ENCODE measurements at regions not wholly inside any gene's neighbourhood (a gene's known extent, or its start where the extent isn't known, plus 50 kb on each side); places are given as distances from the start of the nearest gene placed in this dataset.

DNA sequence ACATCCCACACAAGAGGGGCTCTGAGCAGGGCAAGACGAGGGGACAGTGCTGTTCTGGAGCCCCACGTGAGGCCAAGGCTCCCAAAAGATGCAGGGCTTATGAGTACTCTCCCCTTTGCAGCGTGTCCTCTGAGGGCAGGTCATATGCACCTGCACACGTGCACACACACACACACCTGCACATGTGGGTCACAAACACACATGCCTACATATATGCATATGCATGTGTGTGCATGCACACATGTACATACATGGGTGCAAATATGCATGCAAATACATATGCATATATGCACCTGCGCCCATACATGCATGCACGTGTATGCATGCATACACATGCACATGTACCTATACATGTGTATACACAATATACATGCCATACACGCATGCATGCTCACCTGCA is 197.9 kb downstream of the NPHP4 start:
- TF ChIP-seq, protein P1, sequence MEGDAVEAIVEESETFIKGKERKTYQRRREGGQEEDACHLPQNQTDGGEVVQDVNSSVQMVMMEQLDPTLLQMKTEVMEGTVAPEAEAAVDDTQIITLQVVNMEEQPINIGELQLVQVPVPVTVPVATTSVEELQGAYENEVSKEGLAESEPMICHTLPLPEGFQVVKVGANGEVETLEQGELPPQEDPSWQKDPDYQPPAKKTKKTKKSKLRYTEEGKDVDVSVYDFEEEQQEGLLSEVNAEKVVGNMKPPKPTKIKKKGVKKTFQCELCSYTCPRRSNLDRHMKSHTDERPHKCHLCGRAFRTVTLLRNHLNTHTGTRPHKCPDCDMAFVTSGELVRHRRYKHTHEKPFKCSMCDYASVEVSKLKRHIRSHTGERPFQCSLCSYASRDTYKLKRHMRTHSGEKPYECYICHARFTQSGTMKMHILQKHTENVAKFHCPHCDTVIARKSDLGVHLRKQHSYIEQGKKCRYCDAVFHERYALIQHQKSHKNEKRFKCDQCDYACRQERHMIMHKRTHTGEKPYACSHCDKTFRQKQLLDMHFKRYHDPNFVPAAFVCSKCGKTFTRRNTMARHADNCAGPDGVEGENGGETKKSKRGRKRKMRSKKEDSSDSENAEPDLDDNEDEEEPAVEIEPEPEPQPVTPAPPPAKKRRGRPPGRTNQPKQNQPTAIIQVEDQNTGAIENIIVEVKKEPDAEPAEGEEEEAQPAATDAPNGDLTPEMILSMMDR (IDR thresholded peaks at IDR 0.05): no peak
- DNase-seq (no peak), ATAC-seq (ENCODE audit: low read depth) (no peak)
- POLR2A ChIA-PET: no interaction called here
- H3K27ac Mint-ChIP-seq: no peak overlapping the region
- H3K4me3 Mint-ChIP-seq: no peak overlapping the region
- H3K27me3 Mint-ChIP-seq: peaks cover 3% of the 10 kb centered on the region
- H3K9me3 Mint-ChIP-seq: no peaks in the 10 kb centered on the region
- CTCF ChIA-PET: no interaction called here
- no peaks in the 10 kb centered on the region for H3K36me3 Mint-ChIP-seq (ENCODE audit: low read depth)
- intact Hi-C loops (cut with micrococcal nuclease): no loop called here
- H3K4me1 Mint-ChIP-seq: no peaks in the 10 kb centered on the region

DNA sequence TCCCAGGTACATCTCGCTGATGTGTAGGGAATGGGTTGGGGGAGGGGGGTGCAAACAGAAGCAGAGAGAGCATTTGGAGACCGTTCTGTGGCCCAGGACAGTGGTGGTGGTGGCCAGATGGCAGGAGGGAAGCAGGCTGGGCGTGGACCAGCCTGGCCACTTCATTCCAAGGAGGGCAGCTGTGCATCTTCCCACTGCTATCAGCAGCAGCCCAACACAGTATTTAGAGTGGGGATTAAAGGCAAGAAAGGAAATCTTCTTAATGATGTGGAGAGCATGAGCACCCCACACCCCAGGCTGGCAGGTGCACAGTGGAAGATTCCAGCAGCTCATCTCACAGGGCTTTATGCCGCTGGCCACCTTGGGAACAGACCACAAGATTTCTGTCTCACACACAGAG is 198.7 kb downstream of the NPHP4 start:
- DNase-seq: no peak
- POLR2A ChIA-PET: no interaction called here
- CTCF ChIA-PET: no interaction called here
- Mint-ChIP-seq H3K9me3 (no peaks in the 10 kb centered on the region), H3K27me3 (peaks cover 3% of the 10 kb centered on the region), H3K4me1 (no peaks in the 10 kb centered on the region), H3K4me3 (no peak overlapping the region), H3K27ac (no peak overlapping the region), H3K36me3 (ENCODE audit: low read depth) (no peaks in the 10 kb centered on the region)
- TF ChIP-seq, protein P1 (IDR thresholded peaks at IDR 0.05): no peak
- ATAC-seq (ENCODE audit: low read depth): no peak
- intact Hi-C loops (cut with micrococcal nuclease): no loop called here

DNA sequence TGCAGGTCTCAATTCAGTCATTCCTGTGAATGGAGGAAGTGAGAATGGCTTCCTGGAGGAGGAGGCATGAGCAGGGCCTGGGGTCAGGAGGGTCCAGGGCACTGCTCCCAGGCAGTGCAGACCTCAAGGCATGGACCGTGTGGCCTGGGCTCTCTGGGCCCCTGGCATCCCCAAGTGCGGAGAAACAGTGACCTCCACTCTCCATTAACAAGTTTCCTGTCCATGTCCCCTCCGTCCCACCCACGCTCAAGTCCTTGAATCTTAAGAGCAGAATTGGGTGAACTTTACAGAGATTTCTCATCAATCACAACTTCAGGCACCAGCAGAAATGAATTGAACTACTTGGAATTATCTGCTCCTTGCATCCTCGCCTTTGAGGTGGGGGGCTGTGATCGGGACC is 211.1 kb downstream of the NPHP4 start:
- no peaks in the 10 kb centered on the region for H3K27me3 Mint-ChIP-seq
- H3K4me1 Mint-ChIP-seq: no peaks in the 10 kb centered on the region
- no peak overlapping the region for H3K4me3 Mint-ChIP-seq
- ChIA-PET CTCF (no interaction called here), POLR2A (no interaction called here)
- no peak overlapping the region for H3K27ac Mint-ChIP-seq
- ATAC-seq (ENCODE audit: low read depth) (no peak), DNase-seq (no peak)
- peaks cover 3% of the 10 kb centered on the region for H3K9me3 Mint-ChIP-seq
- TF ChIP-seq, protein P1 (IDR thresholded peaks at IDR 0.05): no peak
- no peaks in the 10 kb centered on the region for H3K36me3 Mint-ChIP-seq (ENCODE audit: low read depth)
- intact Hi-C loops (cut with micrococcal nuclease): no loop called here

DNA sequence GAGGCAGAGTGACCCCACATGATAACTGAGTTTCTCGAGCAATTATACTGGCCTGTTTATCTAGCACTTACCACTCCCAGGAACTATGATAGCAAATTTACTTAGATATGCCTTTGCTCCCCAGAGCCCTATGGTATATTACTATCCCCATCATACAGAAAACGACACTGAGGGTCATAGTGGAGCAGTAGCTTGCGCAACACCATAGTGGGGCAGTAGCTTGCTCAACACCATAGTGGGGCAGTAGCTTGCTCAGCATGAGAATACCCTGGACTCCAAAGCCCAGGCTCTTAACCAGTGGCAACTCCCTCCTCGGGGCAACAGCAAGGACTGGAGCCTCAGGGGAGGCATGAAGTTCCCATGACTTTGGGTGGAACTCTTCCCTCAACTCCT is 211.9 kb downstream of the NPHP4 start:
- ATAC-seq (ENCODE audit: low read depth): no peak
- ChIA-PET POLR2A (no interaction called here), CTCF (no interaction called here)
- no peak overlapping the region for H3K4me3 Mint-ChIP-seq
- no peak for DNase-seq
- TF ChIP-seq, protein P1 (IDR thresholded peaks at IDR 0.05): no peak
- H3K9me3 Mint-ChIP-seq: peaks cover 3% of the 10 kb centered on the region
- H3K27me3 Mint-ChIP-seq: no peaks in the 10 kb centered on the region
- no peaks in the 10 kb centered on the region for H3K4me1 Mint-ChIP-seq
- no peaks in the 10 kb centered on the region for H3K36me3 Mint-ChIP-seq (ENCODE audit: low read depth)
- intact Hi-C loops (cut with micrococcal nuclease): no loop called here
- H3K27ac Mint-ChIP-seq: no peak overlapping the region

DNA sequence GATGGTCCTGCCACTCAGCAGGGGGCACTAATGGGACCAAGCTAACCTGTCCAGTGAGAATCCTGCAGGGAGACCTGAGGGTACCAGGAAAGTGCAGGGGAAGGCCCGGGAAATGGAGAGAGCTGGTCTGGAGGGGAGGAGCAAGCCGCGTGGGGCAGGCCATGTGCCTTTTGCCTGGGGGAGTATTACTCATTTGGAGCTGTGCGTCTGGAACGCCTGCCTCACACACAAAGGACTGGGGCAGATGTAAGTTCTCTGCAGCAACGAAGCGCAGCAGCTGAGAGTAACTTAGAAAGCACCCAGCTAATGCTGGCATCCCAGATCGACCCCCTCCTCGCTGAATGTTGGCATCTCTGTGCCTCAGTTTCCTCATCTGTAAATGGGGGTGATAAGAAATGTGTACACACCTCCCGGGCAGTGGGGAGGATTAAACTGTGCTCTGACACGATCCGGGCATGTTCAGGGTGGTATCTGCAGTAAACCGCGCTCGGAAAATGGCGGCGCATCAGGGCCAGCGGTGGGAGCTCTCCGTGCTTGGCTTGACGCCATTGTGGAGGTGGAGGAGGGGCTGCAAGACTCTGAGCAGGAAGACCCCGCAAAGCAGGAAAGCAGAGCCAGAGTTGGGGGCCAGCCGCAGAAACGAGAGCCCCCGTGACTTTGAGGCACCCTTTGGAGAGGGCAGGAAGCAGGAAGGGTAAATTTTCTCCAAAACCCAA is 212.5 kb downstream of the NPHP4 start:
- TF ChIP-seq, protein P1 (IDR thresholded peaks at IDR 0.05): no peak
- intact Hi-C loops (cut with micrococcal nuclease): no loop called here
- no peaks in the 10 kb centered on the region for H3K27me3 Mint-ChIP-seq
- H3K36me3 Mint-ChIP-seq (ENCODE audit: low read depth): no peaks in the 10 kb centered on the region
- POLR2A ChIA-PET: no interaction called here
- no peaks in the 10 kb centered on the region for H3K4me1 Mint-ChIP-seq
- ATAC-seq (ENCODE audit: low read depth): no peak
- no peak overlapping the region for H3K4me3 Mint-ChIP-seq
- CTCF ChIA-PET: no interaction called here
- DNase-seq: no peak
- H3K9me3 Mint-ChIP-seq: peaks cover 3% of the 10 kb centered on the region
- H3K27ac Mint-ChIP-seq: no peak overlapping the region

Data from activated B cell treated with CpG ODN at 0.5 μM for 24 hours (primary cell).